ENCODE measurements at regions not wholly inside any gene's neighbourhood (a gene's known extent, or its start where the extent isn't known, plus 50 kb on each side); places are given as distances from the start of the nearest gene placed in this dataset.

DNA sequence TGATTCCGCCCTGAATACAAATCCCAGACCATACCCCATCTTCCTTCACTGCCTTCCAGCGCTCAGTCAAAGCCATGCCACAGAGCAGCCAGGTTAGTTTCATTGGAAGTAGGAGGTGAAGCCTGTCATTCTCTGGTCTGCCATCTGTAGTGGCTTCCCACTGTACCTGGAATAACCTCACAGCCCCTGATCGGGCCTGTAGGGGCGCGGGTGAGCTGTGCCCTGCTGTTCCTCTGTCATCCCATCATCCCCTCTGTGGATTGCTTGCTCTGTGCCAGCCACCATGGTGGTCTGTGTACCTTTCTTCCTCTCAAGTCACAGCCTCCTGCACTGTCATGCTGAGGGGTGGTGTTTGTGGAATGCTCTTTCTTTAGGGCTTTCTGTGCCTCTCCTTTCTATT lies 155.1 kb downstream of the ZNF22 start:
- TF ChIP-seq CTCF (IDR thresholded peaks at IDR 0.05) (peak; percentile 24; the same call in 1 of the 2 replicates), ZFX (IDR thresholded peaks at IDR 0.05; ENCODE audit: borderline replicate concordance) (no peak)

All from 22Rv1 (cell line).